ENCODE measurements at regions not wholly inside any gene's neighbourhood (a gene's known extent, or its start where the extent isn't known, plus 50 kb on each side); places are given as distances from the start of the nearest gene placed in this dataset.

- H3K9me3 ChIP-seq: no peaks in the 10 kb centered on the region
- no peaks in the 10 kb centered on the region for H3K36me3 ChIP-seq
- no peak overlapping the region for H3K4me3 ChIP-seq
- H3K27me3 ChIP-seq: no peaks in the 10 kb centered on the region
- TF ChIP-seq CTCF (IDR thresholded peaks at IDR 0.05): no peak
- intact Hi-C loops (cut with DNase I): no loop called here
- ATAC-seq (no peak), DNase-seq (no peak)
- no peak overlapping the region for H3K27ac ChIP-seq
- H3K4me1 ChIP-seq: no peaks in the 10 kb centered on the region
Observed at GRCh38 chr4:57777876-57778275, 667.7 kb upstream of the IGFBP7 start.

- Histone ChIP-seq H3K36me3 (no peaks in the 10 kb centered on the region), H3K9me3 (no peaks in the 10 kb centered on the region), H3K27ac (no peak overlapping the region), H3K4me3 (no peak overlapping the region), H3K27me3 (no peaks in the 10 kb centered on the region), H3K4me1 (no peaks in the 10 kb centered on the region)
- intact Hi-C loops (cut with DNase I): no loop called here
- TF ChIP-seq CTCF (IDR thresholded peaks at IDR 0.05): no peak
- peak in 2 of 4 donors; percentile 35 to 47 for DNase-seq
- ATAC-seq: no peak
Observed at GRCh38 chr4:57774681-57775080, 664.5 kb upstream of the IGFBP7 start.

- ATAC-seq (no peak), DNase-seq (peak in 1 of 4 donors; percentile 1)
- intact Hi-C loops (cut with DNase I): no loop called here
- no peaks in the 10 kb centered on the region for H3K4me1 ChIP-seq
- no peak for TF ChIP-seq CTCF (IDR thresholded peaks at IDR 0.05)
- H3K36me3 ChIP-seq: no peaks in the 10 kb centered on the region
- no peak overlapping the region for H3K4me3 ChIP-seq
- H3K27me3 ChIP-seq: no peaks in the 10 kb centered on the region
- no peaks in the 10 kb centered on the region for H3K9me3 ChIP-seq
- H3K27ac ChIP-seq: no peak overlapping the region
Observed at GRCh38 chr4:57774171-57774570, 664.0 kb upstream of the IGFBP7 start.

- ATAC-seq: no peak
- Histone ChIP-seq H3K27ac (no peak overlapping the region), H3K4me3 (no peak overlapping the region), H3K4me1 (no peaks in the 10 kb centered on the region), H3K9me3 (no peaks in the 10 kb centered on the region), H3K36me3 (no peaks in the 10 kb centered on the region), H3K27me3 (no peaks in the 10 kb centered on the region)
- intact Hi-C loops (cut with DNase I): no loop called here
- no peak for TF ChIP-seq CTCF (IDR thresholded peaks at IDR 0.05)
- DNase-seq: no peak
Observed at GRCh38 chr4:57766341-57766740, 656.2 kb upstream of the IGFBP7 start.

GRCh38 chr4:57764856-57765255, 654.7 kb upstream of the IGFBP7 start:
- DNase-seq: no peak
- intact Hi-C loops (cut with DNase I): no loop called here
- H3K36me3 ChIP-seq: no peaks in the 10 kb centered on the region
- no peak overlapping the region for H3K4me3 ChIP-seq
- no peak for ATAC-seq
- no peaks in the 10 kb centered on the region for H3K27me3 ChIP-seq
- H3K27ac ChIP-seq: no peak overlapping the region
- no peaks in the 10 kb centered on the region for H3K9me3 ChIP-seq
- TF ChIP-seq CTCF (IDR thresholded peaks at IDR 0.05): no peak
- no peaks in the 10 kb centered on the region for H3K4me1 ChIP-seq

All from left lung (tissue), 4 donors.